H1 (cell line): ENCODE measurements at regions not wholly inside any gene's neighbourhood (a gene's known extent, or its start where the extent isn't known, plus 50 kb on each side); places are given as distances from the start of the nearest gene placed in this dataset.

Experiments
- CTCF ChIA-PET: fragments of 300-600 bp; sonication (Branson Sonifier 250); formaldehyde crosslinking; loops from one replicate; lab custom pipeline; 2021; ENCODE audit not compliant: partially characterized antibody; lab: Charles Lee
- POLR2A ChIA-PET: fragments of 300-600 bp; sonication (Branson Sonifier 250); formaldehyde crosslinking; loops from one replicate; lab custom pipeline; 2021; ENCODE audit warnings: inconsistent platforms; ENCODE audit not compliant: partially characterized antibody; lab: Charles Lee
- DNase-seq, 2 experiments: peaks; one replicate each; pipeline versions ENCODE4 v3.0.0 to v3.0.0-alpha.2; 2010 to 2022; ENCODE audit warnings: low spot score in 2 of 2, low read depth in 1 of 2, mixed read lengths in 1 of 2
- FAIRE-seq: peaks from 2 replicates; lab custom pipeline; 2011; peaks lifted over from hg19 to GRCh38; lab: Jason Lieb, UNC
- H2AFZ ChIP-seq: 2 replicates; pipeline ENCODE4 v1.8.1; 2012; ENCODE audit warnings: low read length, inconsistent platforms
- H2AK5ac ChIP-seq: 2 replicates; pipeline ENCODE4 v1.6.1; 2013; ENCODE audit warnings: low read depth, low read length
- H2BK120ac ChIP-seq: replicated peaks from 2 replicates; pipeline ENCODE3; 2013; ENCODE audit warnings: low read depth, low read length, inconsistent platforms
- H2BK12ac ChIP-seq: 2 replicates; pipeline ENCODE4 v1.6.1; 2013; ENCODE audit warnings: low read depth, low read length
- H2BK15ac ChIP-seq: 2 replicates; pipeline ENCODE4 v1.6.1; 2013; ENCODE audit warnings: low read length
- H2BK20ac ChIP-seq: 2 replicates; pipeline ENCODE4 v1.6.1; 2013; ENCODE audit warnings: low read length
- H2BK5ac ChIP-seq: 2 replicates; pipeline ENCODE4 v1.6.1; 2013; ENCODE audit warnings: low read depth, low read length
- H3K14ac ChIP-seq: 2 replicates; pipeline ENCODE4 v1.6.1; 2013; ENCODE audit warnings: inconsistent platforms; ENCODE audit not compliant: insufficient read length
- H3K18ac ChIP-seq: 2 replicates; pipeline ENCODE4 v1.6.1; 2013; ENCODE audit warnings: low read length; ENCODE audit errors: extremely low read depth
- H3K23ac ChIP-seq: 2 replicates; pipeline ENCODE4 v1.6.1; 2013; ENCODE audit warnings: inconsistent platforms; ENCODE audit not compliant: insufficient read length
- H3K23me2 ChIP-seq: 2 replicates; pipeline ENCODE4 v1.6.1; 2013; ENCODE audit warnings: low read depth, low read length
- H3K27ac ChIP-seq: 2 replicates; pipeline ENCODE4 v1.6.1; 2011; ENCODE audit warnings: low read depth, low read length, inconsistent platforms
- H3K27me3 ChIP-seq, 4 experiments: replicated peaks in 1 of 4; 1 replicate in 1 of 4; 2 replicates in 3 of 4; pipeline versions ENCODE4 v1.6.1 to v1.8.1; 2011 to 2013; ENCODE audit warnings: low read length in 3 of 4, mild to moderate bottlenecking in 3 of 4, inconsistent platforms in 2 of 4, mixed read lengths in 2 of 4, moderate library complexity in 1 of 4; ENCODE audit not compliant: control insufficient read depth in 3 of 4, insufficient read depth in 3 of 4; ENCODE audit errors: extremely low read depth in 1 of 4
- H3K36me3 ChIP-seq, 4 experiments: 2 replicates each; pipeline versions ENCODE4 v1.6.1 to v1.8.1; 2011 to 2013; ENCODE audit warnings: mild to moderate bottlenecking in 4 of 4, low read length in 3 of 4, moderate library complexity in 2 of 4, control low read depth in 1 of 4, inconsistent platforms in 1 of 4; ENCODE audit not compliant: insufficient read depth in 4 of 4, control insufficient read depth in 2 of 4
- H3K4ac ChIP-seq: replicated peaks from 2 replicates; pipeline ENCODE3; 2013; ENCODE audit warnings: low read length, low read depth, mixed read lengths, inconsistent platforms; ENCODE audit not compliant: insufficient read length
- H3K4me1 ChIP-seq, 4 experiments: replicated peaks in 1 of 4; 1 replicate in 1 of 4; 2 replicates in 3 of 4; pipeline versions ENCODE4 v1.6.1 to v1.8.1; 2011 to 2013; ENCODE audit warnings: low read length in 3 of 4, inconsistent platforms in 2 of 4, mixed read lengths in 1 of 4; ENCODE audit not compliant: insufficient read depth in 4 of 4, control insufficient read depth in 3 of 4
- H3K4me2 ChIP-seq, 2 experiments: 2 replicates each; pipeline versions ENCODE4 v1.6.1 to v1.8.1; 2011 to 2013; ENCODE audit warnings: low read depth in 2 of 2, low read length in 2 of 2, control low read depth in 1 of 2, inconsistent platforms in 1 of 2, mild to moderate bottlenecking in 1 of 2; ENCODE audit not compliant: insufficient read depth in 1 of 2
- H3K4me3 ChIP-seq, 4 experiments: fragments of 200-600, 300-600 bp in 1 of 4; sonication (generic), shearing (Covaris generic), sonication (Bioruptor Twin) in 1 of 4; 2 replicates each; pipeline versions ENCODE4 v1.5.1 to v1.8.1; 2011 to 2016; ENCODE audit warnings: low read length in 4 of 4, low read depth in 3 of 4, control low read depth in 2 of 4, inconsistent platforms in 2 of 4, mild to moderate bottlenecking in 2 of 4, mixed read lengths in 1 of 4, moderate library complexity in 1 of 4; ENCODE audit not compliant: insufficient read depth in 2 of 4; ENCODE audit errors: extremely low read depth in 1 of 4
- H3K56ac ChIP-seq: replicated peaks from 2 replicates; pipeline ENCODE3; 2013; ENCODE audit warnings: low read depth, mild to moderate bottlenecking, mixed read lengths, low read length, inconsistent platforms; ENCODE audit not compliant: insufficient read length
- H3K79me1 ChIP-seq: 2 replicates; pipeline ENCODE4 v1.6.1; 2013; ENCODE audit warnings: low read depth, low read length, control low read depth
- H3K79me2 ChIP-seq, 2 experiments: 2 replicates each; pipeline versions ENCODE4 v1.6.1 to v1.8.1; 2012 to 2013; ENCODE audit warnings: low read length in 2 of 2, mild to moderate bottlenecking in 2 of 2, inconsistent platforms in 1 of 2; ENCODE audit not compliant: insufficient read depth in 2 of 2, control insufficient read depth in 1 of 2
- H3K9ac ChIP-seq, 4 experiments: replicated peaks in 1 of 4; 1 replicate in 1 of 4; 2 replicates in 3 of 4; pipeline versions ENCODE4 v1.6.1 to v1.8.1; 2011 to 2013; ENCODE audit warnings: low read depth in 3 of 4, low read length in 3 of 4, control low read depth in 2 of 4, mild to moderate bottlenecking in 2 of 4, moderate library complexity in 2 of 4, inconsistent platforms in 1 of 4; ENCODE audit errors: extremely low read depth in 1 of 4
- H3K9me3 ChIP-seq, 2 experiments: 2 replicates each; pipeline versions ENCODE4 v1.6.1 to v1.8.1; 2012 to 2013; ENCODE audit warnings: mild to moderate bottlenecking in 2 of 2, moderate library complexity in 2 of 2, control low read depth in 1 of 2, inconsistent platforms in 1 of 2, low read depth in 1 of 2, low read length in 1 of 2, mixed read lengths in 1 of 2; ENCODE audit not compliant: insufficient read depth in 2 of 2
- H4K20me1 ChIP-seq, 2 experiments: replicated peaks in 1 of 2; 2 replicates each; pipeline versions ENCODE3 to v1.8.1; 2011 to 2013; ENCODE audit warnings: inconsistent platforms in 2 of 2, low read length in 2 of 2, mild to moderate bottlenecking in 1 of 2; ENCODE audit not compliant: insufficient read depth in 2 of 2, control insufficient read depth in 1 of 2
- H4K5ac ChIP-seq: 2 replicates; pipeline ENCODE4 v1.6.1; 2013; ENCODE audit warnings: low read length, low read depth, mixed read lengths, inconsistent platforms; ENCODE audit not compliant: insufficient read length
- H4K8ac ChIP-seq: 2 replicates; pipeline ENCODE4 v1.8.0; 2013; ENCODE audit warnings: mild to moderate bottlenecking, moderate library complexity, low read length, inconsistent platforms; ENCODE audit not compliant: insufficient read depth; ENCODE audit errors: extremely low read depth
- H4K91ac ChIP-seq: replicated peaks from 2 replicates; pipeline ENCODE3; 2013; ENCODE audit warnings: low read length, mixed read lengths, inconsistent platforms; ENCODE audit not compliant: insufficient read length
- ATF3 ChIP-seq: IDR thresholded peaks from 2 replicates; pipeline ENCODE4 v1.6.1; 2011; ENCODE audit warnings: low read depth, mild to moderate bottlenecking, low read length; ENCODE audit not compliant: insufficient read depth
- BACH1 ChIP-seq: IDR thresholded peaks from 2 replicates; pipeline ENCODE4 v1.6.1; 2012; ENCODE audit warnings: low read length, improper control_type of control experiment
- BCL11A ChIP-seq, 2 experiments: IDR thresholded peaks; one replicate each; pipeline ENCODE4 v1.6.1; 2011; ENCODE audit warnings: low read depth in 2 of 2, low read length in 2 of 2, mild to moderate bottlenecking in 2 of 2
- EP300 ChIP-seq, 2 experiments: IDR thresholded peaks; 1 replicate in 1 of 2; 2 replicates in 1 of 2; pipeline ENCODE4 v1.6.1; 2011 to 2012; ENCODE audit warnings: low read depth in 2 of 2, low read length in 2 of 2, mild to moderate bottlenecking in 2 of 2, borderline replicate concordance in 1 of 2, inconsistent platforms in 1 of 2, moderate library complexity in 1 of 2
- FOSL1 ChIP-seq: IDR thresholded peaks from 2 replicates; pipeline ENCODE4 v1.6.1; 2011; ENCODE audit warnings: mild to moderate bottlenecking, low read depth, low read length, moderate library complexity; ENCODE audit not compliant: insufficient read depth
- NRF1 ChIP-seq: IDR thresholded peaks from 2 replicates; pipeline ENCODE4 v1.6.1; 2011; ENCODE audit warnings: mild to moderate bottlenecking, low read depth, low read length, improper control_type of control experiment
- PHF8 ChIP-seq: fragments of 200-600 bp; sonication (generic); conservative IDR thresholded peaks from 2 replicates; pipeline ENCODE4 v1.7.1; 2012; ENCODE audit warnings: low read depth, mild to moderate bottlenecking, inconsistent platforms, low read length, moderate library complexity
- POU5F1 ChIP-seq: IDR thresholded peaks from 2 replicates; pipeline ENCODE4 v1.6.1; 2011; ENCODE audit warnings: low read depth, mild to moderate bottlenecking, low read length, moderate library complexity
- RAD21 ChIP-seq, 2 experiments: IDR thresholded peaks in 1 of 2; conservative IDR thresholded peaks in 1 of 2; 2 replicates each; pipeline ENCODE4 v1.6.1; 2011; ENCODE audit warnings: low read depth in 2 of 2, low read length in 2 of 2, improper control_type of control experiment in 1 of 2, inconsistent platforms in 1 of 2, mild to moderate bottlenecking in 1 of 2, moderate library complexity in 1 of 2
- SP2 ChIP-seq: IDR thresholded peaks from 2 replicates; pipeline ENCODE4 v1.6.1; 2012; ENCODE audit warnings: mild to moderate bottlenecking, low read length, inconsistent platforms
- TAF1 ChIP-seq: IDR thresholded peaks from 2 replicates; pipeline ENCODE4 v1.6.1; 2011; ENCODE audit warnings: mild to moderate bottlenecking, low read depth, low read length
- TAF7 ChIP-seq: optimal IDR thresholded peaks from 2 replicates; pipeline ENCODE3; 2011; ENCODE audit warnings: low read depth, mild to moderate bottlenecking, inconsistent platforms, low read length, moderate library complexity, borderline replicate concordance
- WGBS, 2 experiments: shearing (Covaris generic) in 1 of 2; methylation state at CpG; one replicate each; pipeline versions ENCODE4 v1.1.6 to v1.1.7; 2013 to 2015; ENCODE audit warnings: low lambda C conversion rate in 2 of 2, mixed read lengths in 2 of 2, inconsistent platforms in 1 of 2, low coverage in 1 of 2, missing lambda C conversion rate in 1 of 2; ENCODE audit not compliant: insufficient replicate concordance in 2 of 2, insufficient coverage in 1 of 2, insufficient read length in 1 of 2; ENCODE audit errors: extremely low coverage in 1 of 2, missing lambda C conversion rate in 1 of 2; 5-methylcytosine and 5-hydroxymethylcytosine counted together

- H3K14ac ChIP-seq, result no peak overlapping the region
- H2BK120ac ChIP-seq, result no peak overlapping the region
- H3K79me2 ChIP-seq, result no peaks in the 10 kb centered on the region
- no peak overlapping the region for H4K91ac ChIP-seq
- no peak overlapping the region for H3K4me2 ChIP-seq
- no peak for TF ChIP-seq ATF3
- TF ChIP-seq BACH1, result no peak
- no peak for TF ChIP-seq TAF7
- TF ChIP-seq NRF1, result no peak
- TF ChIP-seq POU5F1, result no peak
- TF ChIP-seq EP300 (IDR thresholded peaks at IDR 0.05; ENCODE audit: borderline replicate concordance in 1 of 2, low read depth in 2 of 2, low read length in 2 of 2), result no peak
- no peak for TF ChIP-seq FOSL1
- no peak for TF ChIP-seq RAD21 (IDR thresholded peaks at IDR 0.05 in 1 of 2, conservative IDR thresholded peaks at IDR 0.05 in 1 of 2; ENCODE audit: low read depth in 2 of 2, low read length in 2 of 2)
- TF ChIP-seq TAF1, result no peak
- TF ChIP-seq SP2, result no peak
- no peak for TF ChIP-seq BCL11A (IDR thresholded peaks at IDR 0.05; ENCODE audit: low read depth in 2 of 2, low read length in 2 of 2)
- no peak for TF ChIP-seq PHF8
- H2AFZ ChIP-seq, result no peak overlapping the region
- no peak overlapping the region for H2BK5ac ChIP-seq
- no peaks in the 10 kb centered on the region for H3K79me1 ChIP-seq
- no peaks in the 10 kb centered on the region for H3K27me3 ChIP-seq
- H2BK15ac ChIP-seq, result no peak overlapping the region
- no peaks in the 10 kb centered on the region for H4K20me1 ChIP-seq
- H2BK12ac ChIP-seq, result no peak overlapping the region
- no peaks in the 10 kb centered on the region for H3K36me3 ChIP-seq
- no peak overlapping the region for H3K23ac ChIP-seq
- H2BK20ac ChIP-seq, result no peak overlapping the region
- H3K9ac ChIP-seq, result no peak overlapping the region
- no peak overlapping the region for H4K8ac ChIP-seq
- no peaks in the 10 kb centered on the region for H3K4me1 ChIP-seq
- H3K23me2 ChIP-seq, result no peaks in the 10 kb centered on the region
- DNase-seq (no peak), FAIRE-seq (no peak)
- no peak overlapping the region for H3K18ac ChIP-seq
- no peak overlapping the region for H3K56ac ChIP-seq
- POLR2A ChIA-PET, result no interaction called here
- H2AK5ac ChIP-seq, result no peak overlapping the region
- H3K27ac ChIP-seq, result no peak overlapping the region
- H3K4ac ChIP-seq, result no peak overlapping the region
- CTCF ChIA-PET, result no interaction called here
- WGBS, 2 experiments, result 100% methylated on average over 2 of the region's 2 CpGs; no CpG with 5 or more reads in 1 of the 2 experiments
- peaks cover 4 to 20% of the 10 kb centered on the region in 2 experiments; a peak in 2 of 4 replicates for H3K9me3 ChIP-seq
- H3K4me3 ChIP-seq, result no peak overlapping the region
- H4K5ac ChIP-seq, result no peak overlapping the region
Observed at GRCh38 chr11:56916587-56916986, 72.1 kb upstream of the OR5AK2 start.
